H9 (cell line): ENCODE measurements at regions not wholly inside any gene's neighbourhood (a gene's known extent, or its start where the extent isn't known, plus 50 kb on each side); places are given as distances from the start of the nearest gene placed in this dataset.
A peak's percentile ranks its signal among the peaks of the same experiment; 100 is the strongest.

Experiments used
- DNase-seq: peaks from one replicate; pipeline ENCODE4 v3.0.0-alpha.2; 2017
- H2AFZ ChIP-seq: one replicate; pipeline ENCODE4 v1.6.1; 2013; ENCODE audit warnings: mild to moderate bottlenecking, low read length, control low read depth, moderate library complexity
- H2AK5ac ChIP-seq: 2 replicates; pipeline ENCODE4 v1.6.1; 2013; ENCODE audit warnings: low read length, control low read depth, mixed read lengths; ENCODE audit not compliant: insufficient read length
- H2BK120ac ChIP-seq: one replicate; pipeline ENCODE4 v1.6.1; 2013; ENCODE audit warnings: low read depth, mild to moderate bottlenecking, low read length, control low read depth, inconsistent platforms; ENCODE audit not compliant: poor library complexity, severe bottlenecking
- H2BK12ac ChIP-seq: 2 replicates; pipeline ENCODE4 v1.6.1; 2013; ENCODE audit warnings: low read length, control low read depth, mixed read lengths, low read depth; ENCODE audit not compliant: insufficient read length
- H2BK15ac ChIP-seq: 2 replicates; pipeline ENCODE4 v1.6.1; 2013; ENCODE audit warnings: low read depth, low read length, control low read depth
- H2BK20ac ChIP-seq: one replicate; pipeline ENCODE4 v1.6.1; 2013; ENCODE audit warnings: low read depth, mild to moderate bottlenecking, low read length, control low read depth, inconsistent platforms; ENCODE audit not compliant: poor library complexity, severe bottlenecking
- H2BK5ac ChIP-seq: 2 replicates; pipeline ENCODE4 v1.6.1; 2013; ENCODE audit warnings: low read length, control low read depth, mixed read lengths; ENCODE audit not compliant: insufficient read length
- H3K14ac ChIP-seq: 2 replicates; pipeline ENCODE4 v1.6.1; 2013; ENCODE audit warnings: low read length, control low read depth; ENCODE audit not compliant: insufficient read depth
- H3K18ac ChIP-seq: 2 replicates; pipeline ENCODE4 v1.6.1; 2013; ENCODE audit warnings: low read depth, mild to moderate bottlenecking, mixed read lengths, low read length, control low read depth; ENCODE audit not compliant: insufficient read length
- H3K23ac ChIP-seq: 2 replicates; pipeline ENCODE4 v1.6.1; 2013; ENCODE audit warnings: low read length, control low read depth, mixed read lengths, low read depth; ENCODE audit not compliant: insufficient read length
- H3K23me2 ChIP-seq: 2 replicates; pipeline ENCODE4 v1.6.1; 2013; ENCODE audit warnings: low read depth, mild to moderate bottlenecking, mixed read lengths, low read length, control low read depth; ENCODE audit not compliant: insufficient read length, poor library complexity, severe bottlenecking
- H3K27ac ChIP-seq: 2 replicates; pipeline ENCODE4 v1.5.1; 2013; ENCODE audit warnings: low read length, control low read depth, mixed read lengths, low read depth; ENCODE audit not compliant: insufficient read length
- H3K27me3 ChIP-seq: 2 replicates; pipeline ENCODE4 v1.6.1; 2013; ENCODE audit warnings: low read length, control low read depth, inconsistent platforms; ENCODE audit not compliant: insufficient read depth
- H3K4ac ChIP-seq: 2 replicates; pipeline ENCODE4 v1.6.1; 2013; ENCODE audit warnings: low read depth, mild to moderate bottlenecking, control low read depth, inconsistent platforms, low read length, moderate library complexity
- H3K4me1 ChIP-seq: 2 replicates; pipeline ENCODE4 v1.6.1; 2013; ENCODE audit warnings: low read length, control low read depth, inconsistent platforms; ENCODE audit not compliant: insufficient read depth
- H3K4me2 ChIP-seq: 2 replicates; pipeline ENCODE4 v1.6.1; 2013; ENCODE audit warnings: low read length, control low read depth, mixed read lengths; ENCODE audit not compliant: insufficient read length, insufficient read depth
- H3K56ac ChIP-seq: 2 replicates; pipeline ENCODE4 v1.6.1; 2013; ENCODE audit warnings: low read depth, mild to moderate bottlenecking, mixed read lengths, low read length, control low read depth; ENCODE audit not compliant: insufficient read length
- H3K79me1 ChIP-seq: 2 replicates; pipeline ENCODE4 v1.6.1; 2013; ENCODE audit warnings: low read depth, mild to moderate bottlenecking, moderate library complexity, low read length, control low read depth, inconsistent platforms; ENCODE audit not compliant: insufficient read depth, poor library complexity, severe bottlenecking
- H3K79me2 ChIP-seq: 2 replicates; pipeline ENCODE4 v1.6.1; 2013; ENCODE audit warnings: low read length, control low read depth, inconsistent platforms; ENCODE audit not compliant: insufficient read depth
- H3K9ac ChIP-seq: 2 replicates; pipeline ENCODE4 v1.6.1; 2013; ENCODE audit warnings: low read length, control low read depth, mixed read lengths; ENCODE audit not compliant: insufficient read length; ENCODE audit errors: extremely low read depth
- H3K9me3 ChIP-seq: one replicate; pipeline ENCODE4 v1.6.1; 2013; ENCODE audit warnings: low read depth, low read length, inconsistent platforms; ENCODE audit not compliant: control insufficient read depth
- H3T11ph ChIP-seq: one replicate; pipeline ENCODE4 v1.6.1; 2013; ENCODE audit warnings: mild to moderate bottlenecking, low read length, control low read depth, inconsistent platforms
- H4K20me1 ChIP-seq: one replicate; pipeline ENCODE4 v1.6.1; 2013; ENCODE audit not compliant: control insufficient read depth, insufficient read length, insufficient read depth
- H4K5ac ChIP-seq: 2 replicates; pipeline ENCODE4 v1.6.1; 2013; ENCODE audit warnings: low read depth, mild to moderate bottlenecking, mixed read lengths, low read length, control low read depth; ENCODE audit not compliant: insufficient read length
- H4K8ac ChIP-seq: replicated peaks from 2 replicates; pipeline ENCODE4 v1.6.1; 2013; ENCODE audit warnings: low read length, control low read depth, mixed read lengths, low read depth; ENCODE audit not compliant: insufficient read length
- H4K91ac ChIP-seq: 2 replicates; pipeline ENCODE4 v1.6.1; 2013; ENCODE audit warnings: low read depth, mild to moderate bottlenecking, moderate library complexity, mixed read lengths, low read length, control low read depth; ENCODE audit not compliant: insufficient read length
- H3K27ac Mint-ChIP-seq, 3 experiments: 2 replicates in 2 of 3; 3 replicates in 1 of 3; pipeline ENCODE4 v1.8.0; 2020 to 2021; ENCODE audit warnings: mixed read lengths in 3 of 3, mild to moderate bottlenecking in 1 of 3, moderate library complexity in 1 of 3
- H3K27me3 Mint-ChIP-seq: 2 replicates; pipeline ENCODE4 v1.8.0; 2021; ENCODE audit warnings: low read depth, mild to moderate bottlenecking, moderate library complexity, mixed read lengths
- H3K36me3 Mint-ChIP-seq, 3 experiments: 2 replicates in 2 of 3; 3 replicates in 1 of 3; pipeline ENCODE4 v1.8.0; 2020 to 2021; ENCODE audit warnings: low read depth in 3 of 3, mixed read lengths in 3 of 3; ENCODE audit not compliant: insufficient read depth in 1 of 3
- H3K4me1 Mint-ChIP-seq, 2 experiments: 2 replicates each; pipeline ENCODE4 v1.8.0; 2020; ENCODE audit warnings: mixed read lengths in 2 of 2
- H3K4me3 Mint-ChIP-seq, 2 experiments: 2 replicates in 1 of 2; 3 replicates in 1 of 2; pipeline ENCODE4 v1.8.0; 2020 to 2021; ENCODE audit warnings: mild to moderate bottlenecking in 2 of 2, mixed read lengths in 2 of 2, moderate library complexity in 1 of 2
- H3K9me3 Mint-ChIP-seq, 2 experiments: 2 replicates in 1 of 2; 3 replicates in 1 of 2; pipeline ENCODE4 v1.8.0; 2020; ENCODE audit warnings: mild to moderate bottlenecking in 2 of 2, mixed read lengths in 2 of 2, moderate library complexity in 1 of 2
- WGBS: extraction: QIAGEN DNeasy Blood & Tissue Kit; methylation state at CpG from one replicate; pipeline ENCODE4 v1.1.7; 2013; ENCODE audit warnings: missing lambda C conversion rate, low lambda C conversion rate, mixed read lengths; ENCODE audit not compliant: insufficient read length; ENCODE audit errors: extremely low coverage; 5-methylcytosine and 5-hydroxymethylcytosine counted together
- TF ChIP-seq, protein P1 (sequence below): fragments of 200-600 bp; sonication (generic); conservative IDR thresholded peaks from 3 replicates; pipeline ENCODE4 v1.8.0; 2021; ENCODE audit warnings: antibody characterized with exemption, mild to moderate bottlenecking

DNA sequence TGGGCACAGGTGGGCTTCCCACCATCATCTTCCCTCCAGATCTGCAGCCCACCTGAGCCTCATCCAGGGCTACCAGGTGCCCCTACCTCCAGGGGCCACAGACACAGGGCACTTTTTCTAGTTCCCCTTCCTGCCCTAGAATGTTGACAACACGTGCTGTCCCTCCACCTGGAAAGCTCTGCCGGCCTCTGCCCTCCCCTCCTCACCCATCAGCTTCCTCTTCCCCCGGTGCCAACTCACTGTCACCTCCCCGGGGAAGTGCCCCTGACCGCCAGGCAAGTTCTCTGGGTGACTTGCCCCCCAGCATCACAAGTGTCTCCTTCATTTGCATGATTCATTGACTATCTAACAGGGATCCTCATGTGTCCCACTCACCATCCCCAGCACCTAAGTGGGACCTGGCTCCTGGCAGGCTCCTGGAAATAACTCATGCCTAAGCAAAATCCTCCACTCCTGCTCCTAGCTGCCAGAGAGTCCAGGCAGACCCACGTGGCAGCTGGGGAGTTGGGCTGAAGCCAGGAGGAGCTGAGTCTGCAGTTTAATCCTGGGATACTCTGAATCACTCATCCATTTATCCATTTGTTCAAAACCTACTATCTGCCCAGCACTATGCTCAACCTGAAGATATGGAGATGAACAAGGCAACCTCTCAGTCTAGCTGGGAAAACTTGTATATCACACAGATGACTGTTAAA is 304.4 kb downstream of the FOXL1 start:
- Histone ChIP-seq H4K5ac (no peak overlapping the region), H2BK120ac (no peak overlapping the region), H3T11ph (no peak overlapping the region), H4K91ac (no peak overlapping the region), H3K4me1 (no peaks in the 10 kb centered on the region; the same call in 1 of the 2 replicates), H3K4ac (no peak overlapping the region), H3K9me3 (no peaks in the 10 kb centered on the region), H3K23ac (no peak overlapping the region), H2BK5ac (no peak overlapping the region), H3K23me2 (no peaks in the 10 kb centered on the region), H2BK12ac (no peak overlapping the region), H3K27ac (no peak overlapping the region), H2BK15ac (no peak overlapping the region), H3K9ac (no peak overlapping the region), H3K18ac (no peak overlapping the region), H3K79me2 (no peaks in the 10 kb centered on the region), H2BK20ac (no peak overlapping the region), H3K79me1 (no peaks in the 10 kb centered on the region), H3K56ac (no peak overlapping the region), H3K4me2 (no peak overlapping the region), H4K20me1 (no peaks in the 10 kb centered on the region), H2AFZ (no peak overlapping the region), H2AK5ac (no peak overlapping the region), H4K8ac (no peak overlapping the region), H3K27me3 (no peaks in the 10 kb centered on the region), H3K14ac (no peak overlapping the region)
- H3K27ac Mint-ChIP-seq = peak overlapping the region in 1 of 3 experiments; percentile 35; a peak in 1 of 7 replicates
- TF ChIP-seq, protein P1, sequence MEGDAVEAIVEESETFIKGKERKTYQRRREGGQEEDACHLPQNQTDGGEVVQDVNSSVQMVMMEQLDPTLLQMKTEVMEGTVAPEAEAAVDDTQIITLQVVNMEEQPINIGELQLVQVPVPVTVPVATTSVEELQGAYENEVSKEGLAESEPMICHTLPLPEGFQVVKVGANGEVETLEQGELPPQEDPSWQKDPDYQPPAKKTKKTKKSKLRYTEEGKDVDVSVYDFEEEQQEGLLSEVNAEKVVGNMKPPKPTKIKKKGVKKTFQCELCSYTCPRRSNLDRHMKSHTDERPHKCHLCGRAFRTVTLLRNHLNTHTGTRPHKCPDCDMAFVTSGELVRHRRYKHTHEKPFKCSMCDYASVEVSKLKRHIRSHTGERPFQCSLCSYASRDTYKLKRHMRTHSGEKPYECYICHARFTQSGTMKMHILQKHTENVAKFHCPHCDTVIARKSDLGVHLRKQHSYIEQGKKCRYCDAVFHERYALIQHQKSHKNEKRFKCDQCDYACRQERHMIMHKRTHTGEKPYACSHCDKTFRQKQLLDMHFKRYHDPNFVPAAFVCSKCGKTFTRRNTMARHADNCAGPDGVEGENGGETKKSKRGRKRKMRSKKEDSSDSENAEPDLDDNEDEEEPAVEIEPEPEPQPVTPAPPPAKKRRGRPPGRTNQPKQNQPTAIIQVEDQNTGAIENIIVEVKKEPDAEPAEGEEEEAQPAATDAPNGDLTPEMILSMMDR = no peak
- peaks cover 2% of the 10 kb centered on the region for H3K27me3 Mint-ChIP-seq
- no peak for DNase-seq
- no CpG with 5 or more reads among the region's 6 CpGs for WGBS
- H3K4me3 Mint-ChIP-seq = no peak overlapping the region
- no peaks in the 10 kb centered on the region for H3K36me3 Mint-ChIP-seq
- H3K4me1 Mint-ChIP-seq = peaks cover 9 to 18% of the 10 kb centered on the region in 2 experiments
- no peaks in the 10 kb centered on the region; a peak in 1 of 5 replicates for H3K9me3 Mint-ChIP-seq
